B cell (primary cell): ENCODE measurements at regions not wholly inside any gene's neighbourhood (a gene's known extent, or its start where the extent isn't known, plus 50 kb on each side); places are given as distances from the start of the nearest gene placed in this dataset.
"Not testable (repeated sequence)": the region's sequence is repeated elsewhere in the genome, so short reads cannot be mapped to it uniquely, and the experiment has no call there.

Source experiments
- ATAC-seq: fragments of 200-7000 bp; cut with Tn5 transposase; one replicate; pipeline ENCODE4 v1.10.0; 2021; ENCODE audit warnings: low read depth, mild to moderate bottlenecking, moderate number of reproducible peaks, moderate library complexity
- CTCF ChIA-PET: fragments of 350-600 bp; sonication (Branson Sonifier 250); formaldehyde crosslinking; loops from one replicate; lab custom pipeline; 2021; ENCODE audit warnings: antibody characterized with exemption, inconsistent platforms; lab: Charles Lee
- POLR2A ChIA-PET: fragments of 350-600 bp; sonication (Branson Sonifier 250); formaldehyde crosslinking; loops from one replicate; lab custom pipeline; 2021; ENCODE audit warnings: antibody characterized with exemption; lab: Charles Lee
- DNase-seq: peaks from one replicate; pipeline ENCODE4 v3.0.0; 2013
- H2AFZ ChIP-seq: 2 replicates; pipeline ENCODE4 v1.6.1; 2012; ENCODE audit warnings: mild to moderate bottlenecking, low read depth, low read length; ENCODE audit not compliant: insufficient read depth, poor library complexity, severe bottlenecking
- H3K27ac ChIP-seq, 2 donors: 1 replicate in 1 of 2; 2 replicates in 1 of 2; pipeline ENCODE4 v1.5.1; 2012 to 2013; ENCODE audit warnings: low read length in 2 of 2, mild to moderate bottlenecking in 2 of 2, moderate library complexity in 1 of 2
- H3K27me3 ChIP-seq, 4 experiments: fragments of 200-600 bp in 1 of 4; sonication (generic) in 1 of 4; replicated peaks in 1 of 4; 1 replicate in 2 of 4; 2 replicates in 2 of 4; pipeline versions ENCODE4 v1.6.1 to v1.7.0; 2013 to 2016; ENCODE audit warnings: low read length in 3 of 4, mild to moderate bottlenecking in 2 of 4, mixed read lengths in 1 of 4, moderate library complexity in 1 of 4; ENCODE audit not compliant: insufficient read depth in 4 of 4, control insufficient read depth in 3 of 4; ENCODE audit errors: control extremely low read depth in 1 of 4
- H3K36me3 ChIP-seq, 2 experiments: replicated peaks in 1 of 2; 1 replicate in 1 of 2; 2 replicates in 1 of 2; pipeline versions ENCODE4 v1.6.1 to v1.7.1; 2013; ENCODE audit warnings: low read length in 1 of 2; ENCODE audit not compliant: insufficient read depth in 2 of 2, control insufficient read depth in 1 of 2; ENCODE audit errors: control extremely low read depth in 1 of 2, extremely low read depth in 1 of 2
- H3K4me1 ChIP-seq, 2 donors: fragments of 200-600 bp in 1 of 2; sonication (generic) in 1 of 2; 1 replicate in 1 of 2; 2 replicates in 1 of 2; pipeline versions ENCODE4 v1.5.1 to v1.6.1; 2013 to 2017; ENCODE audit warnings: low read length in 2 of 2; ENCODE audit not compliant: control insufficient read depth in 2 of 2, insufficient read depth in 2 of 2
- H3K4me2 ChIP-seq: replicated peaks from 2 replicates; pipeline ENCODE3; 2012; ENCODE audit warnings: mild to moderate bottlenecking, low read depth, low read length; ENCODE audit not compliant: poor library complexity, severe bottlenecking
- H3K4me3 ChIP-seq, 5 experiments: fragments of 200-600 bp in 1 of 5; sonication (generic) in 1 of 5; 1 replicate in 3 of 5; 2 replicates in 2 of 5; pipeline versions ENCODE4 v1.5.1 to v1.7.0; 2011 to 2016; ENCODE audit warnings: low read length in 4 of 5, mild to moderate bottlenecking in 4 of 5, low read depth in 2 of 5, control low read depth in 1 of 5, moderate library complexity in 1 of 5; ENCODE audit not compliant: insufficient read depth in 1 of 5; ENCODE audit errors: control extremely low read depth in 1 of 5, extremely low read depth in 1 of 5
- H3K79me2 ChIP-seq: fragments of 200-600 bp; sonication (generic); one replicate; pipeline ENCODE4 v1.6.0; 2016; ENCODE audit warnings: low read length; ENCODE audit not compliant: control insufficient read depth, insufficient read depth
- H3K9ac ChIP-seq: fragments of 200-600 bp; sonication (generic); 2 replicates; pipeline ENCODE4 v1.6.1; 2017; ENCODE audit warnings: mild to moderate bottlenecking, low read length, moderate library complexity
- H3K9me3 ChIP-seq, 3 donors: one replicate each; pipeline versions ENCODE4 v1.6.1 to v1.7.1; 2013; ENCODE audit warnings: low read length in 2 of 3; ENCODE audit not compliant: control insufficient read depth in 2 of 3, insufficient read depth in 1 of 3; ENCODE audit errors: control extremely low read depth in 1 of 3
- H4K20me1 ChIP-seq: 2 replicates; pipeline ENCODE4 v1.6.0; 2012; ENCODE audit warnings: mild to moderate bottlenecking, low read length; ENCODE audit not compliant: insufficient read depth, control insufficient read depth, poor library complexity, severe bottlenecking
- H3K27ac Mint-ChIP-seq: one replicate; pipeline ENCODE4 v1.8.0; 2021; ENCODE audit warnings: mixed read lengths
- H3K27me3 Mint-ChIP-seq: one replicate; pipeline ENCODE4 v1.8.0; 2021; ENCODE audit warnings: mixed read lengths
- H3K4me1 Mint-ChIP-seq: one replicate; pipeline ENCODE4 v1.8.0; 2021; ENCODE audit warnings: mixed read lengths
- H3K4me3 Mint-ChIP-seq: one replicate; pipeline ENCODE4 v1.8.0; 2021; ENCODE audit warnings: mixed read lengths
- H3K9me3 Mint-ChIP-seq: one replicate; pipeline ENCODE4 v1.8.0; 2022; ENCODE audit warnings: mixed read lengths; ENCODE audit not compliant: insufficient read depth
- CTCF ChIP-seq: fragments of 200-600 bp; IDR thresholded peaks from one replicate; pipeline ENCODE4 v1.8.0; 2022; ENCODE audit warnings: antibody characterized with exemption, mild to moderate bottlenecking
- EZH2 ChIP-seq: IDR thresholded peaks from 2 replicates; pipeline ENCODE4 v1.6.1; 2012; ENCODE audit warnings: borderline replicate concordance, low read depth, mild to moderate bottlenecking, moderate library complexity, low read length; ENCODE audit not compliant: insufficient read depth, poor library complexity, severe bottlenecking
- WGBS: methylation state at CpG from one replicate; pipeline ENCODE4 v1.1.5; 2013; ENCODE audit warnings: missing lambda C conversion rate; ENCODE audit not compliant: insufficient coverage; 5-methylcytosine and 5-hydroxymethylcytosine counted together
- intact Hi-C: fragments of 100-400 bp; cut with micrococcal nuclease; formaldehyde crosslinking; loops from one replicate; pipeline ENCODE4 v1.10.0; 2022

GRCh38 chrX:78555401-78555980, 103.6 kb downstream of the RTL3 start:
- H3K27ac Mint-ChIP-seq: no peak overlapping the region

GRCh38 chrX:78552628-78553027, 106.5 kb downstream of the RTL3 start:
- H3K9me3 ChIP-seq, H3K4me2 ChIP-seq, H2AFZ ChIP-seq, ATAC-seq, H3K4me3 Mint-ChIP-seq, H3K27me3 ChIP-seq, H3K27me3 Mint-ChIP-seq, H3K27ac ChIP-seq, H3K36me3 ChIP-seq, H4K20me1 ChIP-seq, H3K79me2 ChIP-seq, POLR2A ChIA-PET, H3K9me3 Mint-ChIP-seq, H3K9ac ChIP-seq, H3K27ac Mint-ChIP-seq, CTCF ChIA-PET, H3K4me3 ChIP-seq, H3K4me1 ChIP-seq: not testable (repeated sequence)
- peaks cover 17% of the 10 kb centered on the region for H3K4me1 Mint-ChIP-seq
- intact Hi-C loops: loop anchor here (10.0 kb wide), 1 partner anchor 218 kb away; no protein-coding TSS in a partner anchor
- WGBS: no CpG with 5 or more reads among the region's 1 CpG
- peak; percentile 3 for DNase-seq

More at GRCh38 chrX:78555401-78555980, 103.6 kb downstream of the RTL3 start:
- Mint-ChIP-seq H3K4me3 (no peak overlapping the region), H3K4me1 (peaks cover 17% of the 10 kb centered on the region), H3K9me3 (no peaks in the 10 kb centered on the region), H3K27me3 (no peaks in the 10 kb centered on the region)
- POLR2A ChIA-PET: no interaction called here
- Histone ChIP-seq H3K9me3 (no peaks in the 10 kb centered on the region), H3K4me1 (no peaks in the 10 kb centered on the region), H3K36me3 (no peaks in the 10 kb centered on the region), H3K27ac (no peak overlapping the region), H3K4me3 (no peak overlapping the region), H3K79me2 (no peaks in the 10 kb centered on the region), H3K4me2 (no peak overlapping the region), H4K20me1 (no peaks in the 10 kb centered on the region), H2AFZ (no peak overlapping the region), H3K9ac (no peak overlapping the region), H3K27me3 (no peaks in the 10 kb centered on the region)
- no CpG with 5 or more reads among the region's 3 CpGs for WGBS
- peak; percentile 44 for DNase-seq
- intact Hi-C loops: loop anchor here (1.0 to 10.0 kb wide), 8 partner anchors 197 to 895 kb away; partner anchors contain the start of gene P2RY10
- CTCF ChIA-PET: interaction anchor here (0.6 to 3.2 kb wide), 21 partner anchors 8 to 900 kb away, joined by 3 to 24 read pairs (median 4); partner anchors contain the start of gene ITM2A
- no peak for ATAC-seq
- TF ChIP-seq CTCF (peak; percentile 58), EZH2 (no peak)
